HG03045 (cell line): ENCODE measurements at regions not wholly inside any gene's neighbourhood (a gene's known extent, or its start where the extent isn't known, plus 50 kb on each side); places are given as distances from the start of the nearest gene placed in this dataset.

Source experiments
- ATAC-seq: cut with Tn5 transposase; IDR thresholded peaks from one replicate; pipeline ENCODE4 v1.9.1; 2021; ENCODE audit warnings: mild to moderate bottlenecking, moderate library complexity; ENCODE audit not compliant: unreplicated experiment

DNA sequence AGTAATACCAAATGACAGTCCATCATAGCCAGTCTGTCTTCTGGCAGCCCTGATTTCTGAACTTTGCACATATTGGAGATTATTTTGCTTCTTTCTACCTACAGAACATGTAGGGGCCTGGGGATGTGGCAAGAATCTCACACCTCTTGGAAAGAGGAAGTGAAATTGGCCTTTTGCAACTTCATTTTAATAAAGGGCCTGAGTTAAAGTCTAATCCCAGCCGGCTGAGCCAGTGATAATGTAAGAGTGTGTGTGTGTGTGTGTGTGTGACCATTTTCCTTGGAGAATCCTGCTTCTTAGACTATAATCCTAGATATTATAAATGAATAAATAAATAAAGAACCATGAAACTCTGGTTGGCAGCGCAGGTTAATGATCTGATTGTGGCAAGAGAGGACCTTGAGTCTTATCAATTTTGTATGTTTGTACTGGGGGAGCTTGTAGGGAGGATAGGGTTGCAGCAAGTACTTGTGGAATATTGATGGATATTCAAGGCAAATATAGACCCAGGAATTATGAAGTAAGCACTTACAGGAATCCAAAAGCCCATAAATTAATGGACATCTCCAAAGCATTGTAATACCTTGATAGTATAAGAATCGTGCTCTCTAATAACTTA is 233.2 kb upstream of the AMIGO2 start:
- peak; percentile 90 for ATAC-seq

DNA sequence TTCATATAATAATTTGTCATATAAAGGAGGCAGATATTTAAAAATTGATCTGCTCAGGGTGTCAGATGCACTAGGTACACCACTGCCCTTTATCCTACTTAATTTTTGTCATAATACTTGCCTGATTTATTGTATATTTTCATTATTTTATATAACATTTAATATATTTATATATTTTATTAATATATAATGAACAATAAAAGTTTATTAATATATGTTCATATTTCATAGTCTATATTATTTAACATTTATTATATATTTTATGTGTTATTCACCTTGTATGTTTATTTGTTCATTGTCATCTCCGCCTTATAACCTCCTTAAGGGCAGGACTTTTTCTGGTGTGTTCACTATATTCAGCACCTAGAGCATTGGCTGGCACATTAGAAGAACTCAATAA is 232.4 kb upstream of the AMIGO2 start:
- no peak for ATAC-seq

DNA sequence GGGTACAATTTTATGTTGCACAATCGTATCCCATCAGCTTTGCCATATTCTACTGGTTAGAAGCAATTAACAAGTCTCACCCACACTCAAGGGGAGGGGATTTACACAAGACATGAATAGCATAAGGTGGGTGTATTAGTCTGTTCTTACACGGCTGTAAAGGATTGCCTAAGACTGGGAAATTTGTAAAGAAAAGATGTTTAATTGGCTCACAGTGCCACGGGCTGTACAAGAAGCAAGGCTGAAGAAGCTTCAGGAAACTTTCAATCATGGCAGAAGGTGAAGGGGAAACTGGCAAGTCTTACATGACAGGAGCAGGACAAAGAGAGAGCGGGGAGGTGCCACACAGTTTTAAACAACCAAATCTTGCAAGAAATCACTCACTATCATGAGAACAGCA is 231.8 kb upstream of the AMIGO2 start:
- ATAC-seq = no peak

DNA sequence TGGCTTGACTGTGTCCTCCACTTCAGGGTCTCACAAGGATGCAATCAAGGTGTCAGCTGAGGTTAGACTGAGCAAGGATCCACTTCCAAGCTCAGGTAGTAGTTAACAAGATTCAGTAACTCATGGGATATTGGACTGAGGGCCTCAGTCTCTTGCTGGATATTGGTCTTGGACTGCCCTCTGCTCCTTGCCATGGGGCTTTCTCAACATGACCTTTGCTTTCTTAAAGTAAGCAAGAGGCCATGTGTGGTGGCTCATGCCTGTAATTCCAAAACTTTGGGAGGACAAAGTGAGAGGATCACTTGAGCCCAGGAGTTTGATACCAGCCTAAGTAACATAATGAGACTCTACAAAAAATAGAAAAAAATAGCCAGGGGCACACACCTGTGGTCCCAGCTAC is 231.3 kb upstream of the AMIGO2 start:
- ATAC-seq = no peak

DNA sequence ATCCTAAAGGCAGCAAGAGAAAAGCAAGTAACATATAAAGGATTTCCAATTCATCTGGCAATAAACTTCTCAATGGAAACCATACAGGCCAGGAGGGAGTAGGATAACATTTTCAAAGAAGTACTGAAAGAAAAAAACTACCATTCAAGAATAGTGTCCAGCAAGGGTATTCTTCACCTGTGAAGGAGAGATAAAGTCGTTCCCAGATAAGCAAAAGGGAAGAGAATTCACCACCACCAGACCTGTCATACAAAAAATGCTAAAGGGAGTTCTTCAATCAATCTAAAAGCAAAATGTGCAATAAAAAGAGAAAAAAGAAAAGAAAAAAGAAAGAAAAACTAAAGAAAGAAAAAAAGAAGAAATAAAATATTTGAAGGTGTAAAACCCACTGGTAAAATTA is 228.9 kb upstream of the AMIGO2 start:
- no peak for ATAC-seq

DNA sequence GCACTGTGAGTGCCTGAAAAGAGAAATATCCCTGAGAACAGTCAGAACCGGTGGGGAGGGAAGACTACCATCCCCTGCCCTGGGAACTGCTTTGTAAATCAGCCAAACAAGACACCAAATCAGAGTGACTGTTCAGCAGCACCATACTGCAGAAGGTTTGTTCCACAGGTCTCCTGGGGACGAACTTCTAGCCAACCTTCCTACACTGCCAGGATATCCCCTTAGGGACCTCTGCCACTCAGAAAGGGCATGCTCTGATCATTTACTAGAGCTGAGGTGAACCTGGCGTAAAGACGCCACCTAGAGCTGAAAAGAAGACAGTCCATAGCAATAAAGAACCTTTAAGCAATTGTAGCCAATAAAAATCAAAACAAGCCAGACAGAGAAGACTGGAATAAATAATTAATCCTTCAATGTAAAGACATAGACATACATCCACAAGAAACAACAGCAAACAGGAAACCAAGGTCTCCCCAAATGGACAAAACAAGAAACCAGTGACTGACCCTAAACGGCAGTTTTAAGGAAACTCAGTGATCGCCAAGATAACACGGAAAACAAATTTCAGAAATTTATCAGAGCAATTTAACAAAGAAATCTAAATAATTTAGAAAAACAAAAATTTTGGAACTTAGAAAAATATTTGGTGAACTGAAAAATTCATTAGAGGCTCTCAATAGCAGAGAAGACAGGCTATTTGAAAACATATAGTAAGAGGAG is 228.1 kb upstream of the AMIGO2 start:
- ATAC-seq = peak; percentile 83

DNA sequence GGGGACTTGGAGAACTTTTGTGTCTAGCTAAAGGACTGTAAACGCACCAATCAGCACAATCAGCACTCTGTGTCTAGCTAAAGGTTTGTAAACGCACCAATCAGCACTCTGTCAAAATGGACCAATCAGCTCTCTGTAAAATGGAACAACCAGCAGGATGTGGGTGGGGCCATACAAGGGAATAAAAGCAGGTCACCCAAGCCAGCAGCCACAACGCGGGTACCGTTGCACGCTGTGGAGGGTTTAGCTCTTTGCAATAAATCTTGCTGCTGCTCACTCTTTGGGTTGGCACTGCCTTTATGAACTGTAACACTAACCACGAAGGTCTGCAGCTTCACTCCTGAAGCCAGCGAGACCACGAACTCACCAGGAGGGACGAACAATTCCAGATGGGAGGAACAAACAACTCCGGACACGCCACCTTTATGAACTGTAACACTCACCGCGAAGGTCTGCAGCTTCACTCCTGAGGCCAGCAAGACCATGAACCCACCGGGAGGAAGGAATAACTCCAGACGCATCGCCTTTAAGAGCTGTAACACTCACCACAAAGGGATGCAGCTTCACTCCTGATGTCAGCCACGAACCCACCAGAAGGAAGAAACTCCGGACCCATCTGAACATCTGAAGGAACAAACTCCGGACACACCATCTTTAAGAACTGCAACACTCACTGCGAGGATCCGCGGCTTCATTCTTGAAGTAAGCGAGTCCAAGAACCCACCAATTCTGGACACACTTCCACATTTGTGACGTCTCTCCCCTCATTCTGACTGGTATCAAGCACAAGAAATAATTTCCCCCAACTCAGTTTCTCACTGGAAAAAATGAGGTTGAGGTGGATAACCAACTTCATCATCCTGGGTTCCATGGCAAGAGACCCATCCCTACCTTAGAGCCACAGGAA is 227.3 kb upstream of the AMIGO2 start:
- ATAC-seq = peak; percentile 12

DNA sequence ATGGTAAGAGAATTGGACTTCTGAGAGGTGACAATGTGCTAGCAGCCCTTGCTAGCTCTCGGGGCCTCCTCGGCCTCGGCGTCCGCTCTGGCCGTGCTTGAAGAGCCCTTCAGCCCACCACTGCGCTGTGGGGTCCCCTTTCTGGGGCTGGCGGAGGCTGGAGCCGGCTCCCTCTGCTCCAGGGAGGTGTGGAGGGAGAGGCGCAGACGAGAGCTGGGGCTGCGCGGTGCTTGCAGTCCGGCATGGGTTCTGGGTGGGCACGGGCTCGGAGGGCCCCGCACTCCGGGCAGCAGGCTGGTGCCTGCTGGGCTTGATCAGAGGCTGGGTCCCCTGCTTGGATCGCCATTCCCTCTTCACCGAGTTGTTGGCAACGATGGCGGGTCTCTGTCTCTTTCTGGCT is 226.4 kb upstream of the AMIGO2 start:
- ATAC-seq = no peak

DNA sequence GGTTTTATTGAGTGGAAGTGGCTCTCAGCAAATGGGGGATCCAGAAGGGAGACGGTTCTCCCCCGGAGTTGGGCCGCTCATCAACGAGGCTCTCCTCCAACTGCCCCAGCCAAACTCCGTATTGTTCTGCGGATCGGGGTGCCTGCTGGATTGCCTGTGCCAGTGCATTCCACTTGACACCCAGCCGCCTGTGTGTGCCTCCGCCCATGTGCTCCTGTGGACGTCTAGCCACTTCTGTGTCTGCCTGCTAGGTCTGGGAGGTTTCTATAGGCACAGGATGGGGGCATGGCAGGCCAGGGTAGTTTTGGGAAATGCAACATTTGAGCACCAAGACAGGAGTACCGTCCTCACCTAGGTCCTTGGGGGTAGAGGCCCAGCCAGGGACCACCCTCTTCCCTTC is 225.7 kb upstream of the AMIGO2 start:
- no peak for ATAC-seq

DNA sequence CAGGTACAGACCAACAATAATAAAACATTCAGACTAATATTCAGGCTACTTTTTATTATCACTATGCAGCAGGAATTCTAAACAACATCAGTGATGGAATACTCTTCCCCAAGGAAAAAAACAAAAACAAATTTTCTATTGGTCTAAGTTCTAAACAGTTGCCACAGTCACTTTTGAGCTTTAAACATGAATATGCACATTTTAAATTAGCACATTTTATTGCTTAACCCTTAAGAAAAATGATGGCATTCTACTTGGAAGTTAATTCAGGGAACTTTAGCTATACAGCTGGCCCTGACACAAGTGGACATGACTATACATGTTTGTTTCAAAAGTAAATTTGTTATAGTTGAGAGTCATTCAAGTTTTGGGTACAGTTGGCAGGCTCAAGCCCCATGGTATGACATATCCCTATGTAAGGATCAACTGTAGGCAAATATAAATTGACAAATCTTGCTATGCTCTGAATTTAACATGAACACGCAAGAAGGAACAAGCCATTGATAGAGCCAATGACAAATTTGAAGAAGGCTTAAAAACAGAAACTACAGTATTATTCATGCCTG is 224.3 kb upstream of the AMIGO2 start:
- ATAC-seq = no peak

DNA sequence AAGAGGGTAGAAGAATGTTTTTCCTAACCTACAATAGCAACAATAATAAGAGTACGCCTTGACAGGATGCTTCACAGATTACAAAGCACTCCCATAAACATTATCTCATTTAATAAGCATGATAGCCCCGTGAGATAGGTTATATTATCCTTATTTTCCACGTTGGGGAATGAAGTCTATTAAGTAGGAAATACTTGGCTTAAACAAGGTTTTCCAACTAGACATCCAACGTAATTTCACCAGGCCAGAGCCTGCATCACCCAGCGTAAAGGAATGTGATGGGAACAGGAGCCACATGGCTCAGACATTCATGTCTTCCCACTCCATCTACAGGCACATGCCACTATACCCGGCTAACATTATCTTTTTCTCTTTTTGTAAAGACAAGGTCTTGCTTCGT is 223.4 kb upstream of the AMIGO2 start:
- no peak for ATAC-seq

DNA sequence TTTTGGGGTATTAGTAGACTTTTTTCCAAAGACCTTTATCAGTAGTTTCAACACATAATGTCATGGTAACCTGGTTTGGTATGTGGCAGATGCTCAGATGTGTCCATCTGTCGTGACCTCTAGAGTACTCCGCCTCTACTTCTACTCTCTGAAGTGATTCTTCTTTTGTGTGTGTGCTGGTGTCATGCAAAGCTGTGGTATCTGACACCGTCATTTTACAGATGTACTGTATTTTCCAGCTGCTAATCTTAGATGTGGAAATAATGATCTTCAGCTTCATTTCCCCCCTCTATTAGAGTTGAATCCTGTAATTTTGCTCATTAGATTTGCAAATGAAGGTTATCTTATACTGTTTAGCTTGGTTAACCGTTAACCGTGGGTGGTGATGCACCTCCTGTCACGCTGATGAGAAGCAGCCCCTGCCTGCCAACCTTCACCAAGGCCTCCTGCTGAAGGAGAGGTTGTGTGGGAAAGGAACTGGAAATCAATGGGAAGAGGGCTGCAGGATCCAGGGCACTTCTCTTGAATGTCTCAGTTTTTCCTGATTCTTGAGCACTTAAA is 222.4 kb upstream of the AMIGO2 start:
- peak; percentile 81 for ATAC-seq

DNA sequence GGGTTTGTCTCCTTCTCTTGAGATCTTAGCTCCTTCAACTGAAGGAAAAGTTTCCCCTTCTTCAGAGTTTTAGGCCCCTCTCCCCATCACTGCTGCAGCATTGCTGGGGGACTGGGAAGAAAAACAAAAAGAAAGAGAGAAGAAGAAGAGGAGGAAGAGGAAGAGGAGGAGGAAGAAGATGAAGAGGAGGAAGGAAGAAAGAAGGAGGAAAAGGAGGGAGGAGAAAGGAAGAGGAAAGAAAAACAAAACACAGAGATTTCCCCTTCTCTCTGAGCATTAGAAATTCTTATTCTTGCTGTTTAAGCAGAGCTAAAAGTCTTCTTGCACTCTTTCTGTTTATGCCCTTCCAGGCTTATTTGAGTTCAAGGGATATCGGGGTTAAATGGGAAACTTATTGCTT is 219.8 kb upstream of the AMIGO2 start:
- no peak for ATAC-seq

DNA sequence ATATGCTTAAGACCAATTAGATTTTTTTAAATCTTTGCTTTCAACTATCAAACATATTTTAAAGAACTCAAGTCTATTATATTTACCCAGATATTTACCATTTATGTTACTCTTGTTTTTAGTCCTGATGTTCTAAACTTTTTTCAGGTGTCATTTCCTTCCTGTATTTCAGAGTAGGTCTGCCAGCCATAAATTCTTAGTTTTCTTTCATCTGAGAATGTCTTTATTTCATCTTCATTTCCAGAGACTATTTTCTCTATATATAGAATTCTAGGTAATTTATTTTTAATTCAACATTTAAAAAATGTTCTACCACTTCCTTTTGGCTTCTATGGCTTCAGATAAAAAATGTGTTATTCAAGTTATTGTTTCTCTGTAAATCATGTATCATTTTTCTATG is 218.2 kb upstream of the AMIGO2 start:
- ATAC-seq = no peak

DNA sequence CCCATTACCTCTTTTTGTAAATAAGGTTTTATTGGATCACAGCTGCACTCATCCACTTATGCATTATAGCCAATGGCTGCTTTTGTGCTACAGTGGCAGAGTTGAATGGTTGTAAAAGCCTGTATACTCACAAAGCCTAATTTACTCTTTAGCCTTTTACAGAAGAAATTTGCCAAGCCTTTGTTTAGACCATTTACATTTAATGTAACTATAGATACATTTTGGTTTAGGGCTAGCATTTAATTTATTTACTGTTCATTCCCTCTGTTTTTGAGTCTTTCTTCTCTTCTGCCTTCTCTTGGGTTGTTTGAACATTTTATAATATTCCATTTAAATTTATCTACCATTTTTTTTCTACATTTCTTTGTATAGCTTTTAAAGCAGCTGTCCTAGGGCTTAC is 217.1 kb upstream of the AMIGO2 start:
- ATAC-seq = no peak

DNA sequence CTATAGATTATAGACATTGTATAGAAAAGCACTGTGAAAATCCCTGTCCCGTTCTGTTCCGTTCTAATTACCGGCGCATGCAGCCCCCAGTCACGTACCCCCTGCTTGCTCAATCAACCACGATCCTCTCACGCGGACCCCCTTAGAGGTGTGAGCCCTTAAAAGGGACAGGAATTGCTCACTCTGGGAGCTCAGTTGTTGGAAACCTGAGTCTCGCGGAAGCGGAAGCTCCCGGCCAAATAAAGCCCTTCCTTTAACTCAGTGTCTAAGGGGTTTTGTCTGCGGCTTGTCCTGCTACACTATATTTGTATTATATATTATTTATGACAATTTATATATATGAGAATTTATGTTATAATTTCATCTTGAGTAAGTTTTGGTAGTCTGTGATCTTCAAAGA is 213.6 kb upstream of the AMIGO2 start:
- ATAC-seq = no peak

DNA sequence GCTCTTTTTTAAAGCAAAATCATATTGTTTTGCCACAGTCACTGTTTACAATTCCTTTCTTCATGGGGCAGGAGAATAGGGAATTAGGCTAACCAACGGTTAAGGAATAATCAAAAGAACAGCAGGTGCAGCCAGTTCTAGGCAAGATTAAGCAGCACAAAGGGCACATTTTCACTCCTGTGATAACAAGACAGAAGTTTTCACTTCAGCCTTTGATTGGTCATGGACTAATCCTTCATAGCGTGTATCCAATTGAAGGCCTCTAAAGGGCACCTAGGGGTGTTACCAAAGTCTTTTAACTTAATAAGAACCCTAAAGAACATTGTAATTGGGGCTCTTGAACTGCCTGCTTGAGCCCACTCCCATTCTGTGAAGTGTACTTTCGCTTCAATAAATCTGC is 206.9 kb upstream of the AMIGO2 start:
- ATAC-seq = no peak
